ENCODE measurements at regions not wholly inside any gene's neighbourhood (a gene's known extent, or its start where the extent isn't known, plus 50 kb on each side); places are given as distances from the start of the nearest gene placed in this dataset.

GRCh38 chr1:105556266-105556665 lies 1500.2 kb upstream of the PRMT6 start:
- H3K27me3 ChIP-seq (ENCODE audit: insufficient read depth, low read length, poor library complexity, severe bottlenecking): no peaks in the 10 kb centered on the region
- H3K4me1 ChIP-seq (ENCODE audit: insufficient read depth, low read length, poor library complexity, severe bottlenecking): no peaks in the 10 kb centered on the region
- TF ChIP-seq EZH2phosphoT487 (IDR thresholded peaks at IDR 0.05; ENCODE audit: borderline replicate concordance) (no peak), CTCF (conservative IDR thresholded peaks at IDR 0.05; ENCODE audit: low read length) (no peak)
- no peaks in the 10 kb centered on the region for H3K36me3 ChIP-seq (ENCODE audit: insufficient read depth, low read length)
- H3K9ac ChIP-seq (ENCODE audit: low read depth, low read length, poor library complexity, severe bottlenecking): no peak overlapping the region
- no peak overlapping the region for H3K4me3 ChIP-seq (ENCODE audit: low read length, poor library complexity, severe bottlenecking)
- no peaks in the 10 kb centered on the region for H3K9me2 ChIP-seq (replicated peaks; ENCODE audit: low read depth, low read length)
- H3F3A ChIP-seq (ENCODE audit: low read depth): no peaks in the 10 kb centered on the region
- H3K4me2 ChIP-seq (ENCODE audit: low read depth, low read length, poor library complexity, severe bottlenecking): no peak overlapping the region
- H2AFZ ChIP-seq (ENCODE audit: low read length): no peak overlapping the region
- no peaks in the 10 kb centered on the region for H3K79me2 ChIP-seq (ENCODE audit: insufficient read depth, low read length)
- H3K9me3 ChIP-seq (ENCODE audit: insufficient read depth, low read depth, low read length): no peaks in the 10 kb centered on the region
- H4K20me1 ChIP-seq (ENCODE audit: insufficient read depth, low read length, poor library complexity, severe bottlenecking): peaks cover 3% of the 10 kb centered on the region

GRCh38 chr1:105558023-105558422 lies 1498.5 kb upstream of the PRMT6 start:
- Histone ChIP-seq H3F3A (ENCODE audit: low read depth) (no peaks in the 10 kb centered on the region), H3K4me1 (ENCODE audit: insufficient read depth, low read length, poor library complexity, severe bottlenecking) (no peaks in the 10 kb centered on the region), H3K79me2 (ENCODE audit: insufficient read depth, low read length) (no peaks in the 10 kb centered on the region), H3K4me3 (ENCODE audit: low read length, poor library complexity, severe bottlenecking) (no peak overlapping the region), H3K9ac (ENCODE audit: low read depth, low read length, poor library complexity, severe bottlenecking) (no peak overlapping the region), H3K4me2 (ENCODE audit: low read depth, low read length, poor library complexity, severe bottlenecking) (no peak overlapping the region), H3K36me3 (ENCODE audit: insufficient read depth, low read length) (no peaks in the 10 kb centered on the region), H2AFZ (ENCODE audit: low read length) (no peak overlapping the region), H3K9me2 (replicated peaks; ENCODE audit: low read depth, low read length) (no peaks in the 10 kb centered on the region), H3K9me3 (ENCODE audit: insufficient read depth, low read depth, low read length) (no peaks in the 10 kb centered on the region), H3K27me3 (ENCODE audit: insufficient read depth, low read length, poor library complexity, severe bottlenecking) (no peaks in the 10 kb centered on the region), H4K20me1 (ENCODE audit: insufficient read depth, low read length, poor library complexity, severe bottlenecking) (peaks cover 3% of the 10 kb centered on the region)
- TF ChIP-seq EZH2phosphoT487 (IDR thresholded peaks at IDR 0.05; ENCODE audit: borderline replicate concordance) (no peak), CTCF (conservative IDR thresholded peaks at IDR 0.05; ENCODE audit: low read length) (no peak)

GRCh38 chr1:105565006-105565405 lies 1491.5 kb upstream of the PRMT6 start:
- H3F3A ChIP-seq (ENCODE audit: low read depth): no peaks in the 10 kb centered on the region
- no peaks in the 10 kb centered on the region for H3K79me2 ChIP-seq (ENCODE audit: insufficient read depth, low read length)
- H3K27me3 ChIP-seq (ENCODE audit: insufficient read depth, low read length, poor library complexity, severe bottlenecking): no peaks in the 10 kb centered on the region
- no peaks in the 10 kb centered on the region for H3K4me1 ChIP-seq (ENCODE audit: insufficient read depth, low read length, poor library complexity, severe bottlenecking)
- H3K36me3 ChIP-seq (ENCODE audit: insufficient read depth, low read length): no peaks in the 10 kb centered on the region
- no peak overlapping the region for H3K9ac ChIP-seq (ENCODE audit: low read depth, low read length, poor library complexity, severe bottlenecking)
- TF ChIP-seq EZH2phosphoT487 (IDR thresholded peaks at IDR 0.05; ENCODE audit: borderline replicate concordance) (no peak), CTCF (conservative IDR thresholded peaks at IDR 0.05; ENCODE audit: low read length) (no peak)
- no peak overlapping the region for H3K4me3 ChIP-seq (ENCODE audit: low read length, poor library complexity, severe bottlenecking)
- no peaks in the 10 kb centered on the region for H4K20me1 ChIP-seq (ENCODE audit: insufficient read depth, low read length, poor library complexity, severe bottlenecking)
- no peak overlapping the region for H2AFZ ChIP-seq (ENCODE audit: low read length)
- no peaks in the 10 kb centered on the region for H3K9me2 ChIP-seq (replicated peaks; ENCODE audit: low read depth, low read length)
- H3K4me2 ChIP-seq (ENCODE audit: low read depth, low read length, poor library complexity, severe bottlenecking): no peak overlapping the region
- no peaks in the 10 kb centered on the region for H3K9me3 ChIP-seq (ENCODE audit: insufficient read depth, low read depth, low read length)
